IMR-90 (cell line): ENCODE measurements at regions not wholly inside any gene's neighbourhood (a gene's known extent, or its start where the extent isn't known, plus 50 kb on each side); places are given as distances from the start of the nearest gene placed in this dataset.

Source experiments
- ATAC-seq: fragments of 200-7000 bp; cut with Tn5 transposase; 2 replicates; pipeline ENCODE4 v1.9.1; 2020; ENCODE audit warnings: low read depth, mild to moderate bottlenecking, moderate library complexity
- BruUV-seq: library from RNA; stranded (reverse); fragments of 400-500 nt; replicated peaks from 2 replicates; lab custom pipeline; 2021; lab: Mats Ljungman, UMichigan
- CTCF ChIA-PET: fragments of 300-600 bp; formaldehyde crosslinking; extraction: SDS; loops from one replicate; lab custom pipeline; 2021; ENCODE audit warnings: antibody characterized with exemption; lab: Yijun Ruan, JAX
- POLR2A ChIA-PET: fragments of 300-600 bp; sonication (Branson Sonifier 250); formaldehyde crosslinking; loops from one replicate; lab custom pipeline; 2022; ENCODE audit warnings: antibody characterized with exemption; ENCODE audit not compliant: unreplicated experiment; lab: Charles Lee
- DNase-seq: peaks from one replicate; pipeline ENCODE4 v3.0.0; 2013
- H2AFZ ChIP-seq: replicated peaks from 2 replicates; pipeline ENCODE3; 2013; ENCODE audit warnings: low read length, mild to moderate bottlenecking; ENCODE audit not compliant: poor library complexity
- H2AK5ac ChIP-seq: 2 replicates; pipeline ENCODE4 v1.6.1; 2013; ENCODE audit warnings: low read depth, low read length, inconsistent platforms
- H2AK9ac ChIP-seq: replicated peaks from 2 replicates; pipeline ENCODE3; 2013; ENCODE audit warnings: mild to moderate bottlenecking, low read depth, low read length, moderate library complexity; ENCODE audit not compliant: poor library complexity
- H2BK120ac ChIP-seq: 2 replicates; pipeline ENCODE4 v1.6.1; 2013; ENCODE audit warnings: low read depth, low read length, inconsistent platforms
- H2BK15ac ChIP-seq: 3 replicates; pipeline ENCODE4 v1.6.1; 2013; ENCODE audit warnings: low read depth, low read length, inconsistent platforms
- H2BK20ac ChIP-seq: 2 replicates; pipeline ENCODE4 v1.6.1; 2013; ENCODE audit warnings: low read depth, mild to moderate bottlenecking, inconsistent platforms, low read length, moderate library complexity
- H2BK5ac ChIP-seq: 2 replicates; pipeline ENCODE4 v1.6.1; 2013; ENCODE audit warnings: mild to moderate bottlenecking, low read depth, low read length, inconsistent platforms; ENCODE audit not compliant: poor library complexity, severe bottlenecking
- H3K14ac ChIP-seq: replicated peaks from 2 replicates; pipeline ENCODE4 v1.6.1; 2013; ENCODE audit warnings: low read depth, low read length, inconsistent platforms
- H3K18ac ChIP-seq: 2 replicates; pipeline ENCODE4 v1.6.1; 2013; ENCODE audit warnings: low read depth, low read length, control low read depth
- H3K23ac ChIP-seq: 2 replicates; pipeline ENCODE4 v1.6.1; 2013; ENCODE audit warnings: low read depth, low read length, inconsistent platforms
- H3K27ac ChIP-seq: 2 replicates; pipeline ENCODE4 v1.5.1; 2013; ENCODE audit warnings: mild to moderate bottlenecking, control low read depth, low read length; ENCODE audit not compliant: insufficient read depth
- H3K27me3 ChIP-seq: 2 replicates; pipeline ENCODE4 v1.6.1; 2013; ENCODE audit warnings: low read length; ENCODE audit not compliant: control insufficient read depth, insufficient read depth
- H3K36me3 ChIP-seq: 2 replicates; pipeline ENCODE4 v1.6.1; 2013; ENCODE audit warnings: low read length, mixed read lengths; ENCODE audit not compliant: control insufficient read depth, insufficient read depth
- H3K4ac ChIP-seq: 2 replicates; pipeline ENCODE4 v1.6.1; 2013; ENCODE audit warnings: low read depth, low read length, inconsistent platforms
- H3K4me1 ChIP-seq: 2 replicates; pipeline ENCODE4 v1.6.1; 2013; ENCODE audit warnings: low read length, mixed read lengths; ENCODE audit not compliant: control insufficient read depth, insufficient read depth
- H3K4me2 ChIP-seq: 2 replicates; pipeline ENCODE4 v1.6.1; 2013; ENCODE audit warnings: low read depth, mild to moderate bottlenecking, control low read depth, low read length, moderate library complexity
- H3K4me3 ChIP-seq: 2 replicates; pipeline ENCODE4 v1.5.1; 2013; ENCODE audit warnings: low read depth, mild to moderate bottlenecking, control low read depth, low read length, moderate library complexity; ENCODE audit not compliant: insufficient read depth
- H3K56ac ChIP-seq: 2 replicates; pipeline ENCODE4 v1.6.1; 2013; ENCODE audit warnings: low read length, inconsistent platforms; ENCODE audit not compliant: insufficient read depth; ENCODE audit errors: extremely low read depth
- H3K79me1 ChIP-seq, 2 experiments: 2 replicates each; pipeline ENCODE4 v1.6.1; 2013; ENCODE audit warnings: low read length in 2 of 2, inconsistent platforms in 1 of 2, low read depth in 1 of 2
- H3K9ac ChIP-seq: 2 replicates; pipeline ENCODE4 v1.6.1; 2013; ENCODE audit warnings: low read depth, low read length, control low read depth
- H3K9me1 ChIP-seq: 2 replicates; pipeline ENCODE4 v1.6.1; 2013; ENCODE audit warnings: low read length, inconsistent platforms; ENCODE audit not compliant: insufficient read depth
- H3K9me3 ChIP-seq: 2 replicates; pipeline ENCODE4 v1.6.1; 2013; ENCODE audit warnings: low read length; ENCODE audit not compliant: control insufficient read depth, insufficient read depth
- H4K20me1 ChIP-seq: 2 replicates; pipeline ENCODE4 v1.6.1; 2013; ENCODE audit warnings: low read length, inconsistent platforms; ENCODE audit not compliant: insufficient read depth
- H4K5ac ChIP-seq: 2 replicates; pipeline ENCODE4 v1.6.1; 2013; ENCODE audit warnings: mild to moderate bottlenecking, low read depth, low read length, control low read depth
- H4K8ac ChIP-seq, 2 experiments: 2 replicates each; pipeline ENCODE4 v1.6.1; 2013; ENCODE audit warnings: low read depth in 2 of 2, low read length in 2 of 2, control low read depth in 1 of 2, inconsistent platforms in 1 of 2
- H4K91ac ChIP-seq: 2 replicates; pipeline ENCODE4 v1.6.1; 2013; ENCODE audit warnings: low read depth, low read length, inconsistent platforms; ENCODE audit not compliant: insufficient read depth
- ELK1 ChIP-seq: fragments of 150-350 bp; IDR thresholded peaks from 2 replicates; pipeline ENCODE4 v1.6.1; 2016; ENCODE audit warnings: low read depth, mild to moderate bottlenecking, low read length, moderate library complexity, borderline replicate concordance
- NFE2L2 ChIP-seq: fragments of 150-350 bp; IDR thresholded peaks from 2 replicates; pipeline ENCODE4 v1.6.1; 2016; ENCODE audit warnings: low read depth, mild to moderate bottlenecking, low read length
- WGBS, 2 experiments: methylation state at CpG; one replicate each; pipeline versions ENCODE4 v1.1.5 to v1.1.7; 2013; ENCODE audit warnings: missing lambda C conversion rate in 2 of 2; ENCODE audit not compliant: insufficient read length in 1 of 2; ENCODE audit errors: extremely low coverage in 2 of 2; 5-methylcytosine and 5-hydroxymethylcytosine counted together
- dilution Hi-C: fragments of 300-500 bp; cut with HindIII; formaldehyde crosslinking; loops from one replicate; pipeline ENCODE4 v1.14.3; 2018; ENCODE audit warnings: low sequenced_read_pairs; ENCODE audit not compliant: unreplicated experiment
- in situ Hi-C: fragments of 300-500 bp; cut with MboI; formaldehyde crosslinking; loops from 3 replicates; pipeline ENCODE4 v1.14.3; 2019; ENCODE audit warnings: low sequenced_read_pairs, inconsistent platforms, mixed read lengths
- intact Hi-C: fragments of 100-400 bp; cut with micrococcal nuclease; formaldehyde crosslinking; loops from 2 replicates; pipeline ENCODE4 v1.10.0; 2022
- TF ChIP-seq, protein P1 (sequence below): fragments of 150-350 bp; IDR thresholded peaks from 2 replicates; pipeline ENCODE4 v1.6.1; 2017; ENCODE audit warnings: mild to moderate bottlenecking, antibody characterized with exemption, low read length, low read depth

DNA sequence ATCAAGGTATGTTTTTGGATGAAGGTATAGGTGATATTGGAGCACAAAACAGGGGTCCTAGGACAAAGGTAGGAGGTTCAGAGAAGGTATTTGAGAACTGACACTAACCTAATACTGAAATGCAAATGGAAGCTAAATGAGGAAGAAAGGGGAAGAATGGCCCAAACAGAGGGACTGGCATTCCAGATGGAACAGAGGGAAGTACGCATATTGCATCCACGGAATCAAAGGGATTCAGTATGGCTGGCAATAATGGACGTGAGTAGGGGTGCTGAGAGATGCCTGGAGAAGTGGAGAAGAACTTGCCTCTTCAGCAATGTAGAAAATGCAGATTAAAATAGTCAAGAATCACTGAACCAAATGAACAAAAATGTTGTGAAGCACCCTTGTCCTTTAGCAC, 283.5 kb upstream of the DACH1 start:
- Histone ChIP-seq H2AK9ac (no peak overlapping the region), H2BK20ac (no peak overlapping the region), H3K56ac (no peak overlapping the region), H3K27me3 (no peaks in the 10 kb centered on the region), H3K79me1 (no peaks in the 10 kb centered on the region), H3K4me3 (no peak overlapping the region), H2BK120ac (no peak overlapping the region), H3K4ac (no peak overlapping the region), H4K20me1 (no peaks in the 10 kb centered on the region), H3K14ac (no peak overlapping the region), H2AK5ac (no peak overlapping the region), H4K5ac (no peak overlapping the region), H2BK15ac (no peak overlapping the region), H3K27ac (no peak overlapping the region), H3K36me3 (no peaks in the 10 kb centered on the region), H3K9me3 (peaks cover 4% of the 10 kb centered on the region; the same call in 1 of the 2 replicates), H3K23ac (no peak overlapping the region), H3K9me1 (no peaks in the 10 kb centered on the region), H2BK5ac (no peak overlapping the region), H4K91ac (no peak overlapping the region), H2AFZ (no peak overlapping the region), H3K9ac (no peak overlapping the region), H3K4me1 (no peaks in the 10 kb centered on the region), H4K8ac (no peak overlapping the region), H3K4me2 (no peak overlapping the region), H3K18ac (no peak overlapping the region)
- no peak for ATAC-seq
- no peak for TF ChIP-seq ELK1
- TF ChIP-seq, protein P1, sequence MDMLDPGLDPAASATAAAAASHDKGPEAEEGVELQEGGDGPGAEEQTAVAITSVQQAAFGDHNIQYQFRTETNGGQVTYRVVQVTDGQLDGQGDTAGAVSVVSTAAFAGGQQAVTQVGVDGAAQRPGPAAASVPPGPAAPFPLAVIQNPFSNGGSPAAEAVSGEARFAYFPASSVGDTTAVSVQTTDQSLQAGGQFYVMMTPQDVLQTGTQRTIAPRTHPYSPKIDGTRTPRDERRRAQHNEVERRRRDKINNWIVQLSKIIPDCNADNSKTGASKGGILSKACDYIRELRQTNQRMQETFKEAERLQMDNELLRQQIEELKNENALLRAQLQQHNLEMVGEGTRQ, result no peak
- no peak for TF ChIP-seq NFE2L2
- in situ Hi-C loops, result no loop called here
- DNase-seq, result no peak
- POLR2A ChIA-PET, result no interaction called here
- no TSS peak for BruUV-seq
- CTCF ChIA-PET, result no interaction called here
- intact Hi-C loops, result no loop called here
- dilution Hi-C loops, result no loop called here
- no CpG with 5 or more reads among the region's 3 CpGs for WGBS, 2 experiments
